ENCODE measurements at regions not wholly inside any gene's neighbourhood (a gene's known extent, or its start where the extent isn't known, plus 50 kb on each side); places are given as distances from the start of the nearest gene placed in this dataset.

DNA sequence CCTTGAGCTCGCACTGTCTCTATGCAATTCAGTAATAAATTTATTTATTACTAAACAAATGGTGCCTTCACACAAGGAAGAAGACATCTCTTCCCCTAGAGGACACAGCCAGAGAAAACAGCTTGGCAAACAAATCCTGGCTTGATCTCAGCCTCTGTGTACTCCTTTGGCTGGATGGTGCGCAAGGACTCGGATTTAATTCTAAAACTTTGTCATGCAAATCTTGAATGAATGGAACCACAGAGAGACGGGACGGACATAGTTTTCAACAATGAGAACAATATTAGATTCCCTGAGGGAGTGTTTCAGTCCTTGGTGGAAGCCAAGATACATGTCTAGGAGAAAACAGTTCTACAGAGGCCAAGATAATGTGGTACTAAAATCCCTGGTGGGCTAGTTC, 349.5 kb downstream of the NPIPA8 start:
- no peak for TF ChIP-seq CTCF (IDR thresholded peaks at IDR 0.05; ENCODE audit: low read length)
- no peak for TF ChIP-seq EZH2 (optimal IDR thresholded peaks at IDR 0.05; ENCODE audit: low read depth, low read length)
- no peak for TF ChIP-seq EZH2phosphoT487 (IDR thresholded peaks at IDR 0.05; ENCODE audit: low read length)

Measured in MM.1S (cell line).